ENCODE measurements at regions not wholly inside any gene's neighbourhood (a gene's known extent, or its start where the extent isn't known, plus 50 kb on each side); places are given as distances from the start of the nearest gene placed in this dataset.

- no peak for DNase-seq
Measured at GRCh38 chr12:87320724-87321123, 708.5 kb downstream of the C12orf50 start.

- DNase-seq = no peak
Measured at GRCh38 chr12:87317302-87317701, 711.9 kb downstream of the C12orf50 start.

- DNase-seq = no peak
Measured at GRCh38 chr12:87311206-87311605, 718.0 kb downstream of the C12orf50 start.

- no peak for DNase-seq
Measured at GRCh38 chr12:87310126-87310525, 719.1 kb downstream of the C12orf50 start.

GRCh38 chr12:87305481-87305880 lies 723.7 kb downstream of the C12orf50 start:
- DNase-seq = no peak

GRCh38 chr12:87304406-87304805 lies 724.8 kb downstream of the C12orf50 start:
- no peak for DNase-seq

GRCh38 chr12:87303396-87304012 lies 725.7 kb downstream of the C12orf50 start:
- DNase-seq = no peak

GRCh38 chr12:87302126-87302745 lies 727.0 kb downstream of the C12orf50 start:
- DNase-seq = no peak

GRCh38 chr12:87290505-87290904 lies 738.7 kb downstream of the C12orf50 start:
- DNase-seq = no peak

GRCh38 chr12:87283886-87284285 lies 745.3 kb downstream of the C12orf50 start:
- no peak for DNase-seq

- DNase-seq = no peak
Measured at GRCh38 chr12:87283111-87283510, 746.1 kb downstream of the C12orf50 start.

- no peak for DNase-seq
Measured at GRCh38 chr12:87280893-87281292, 748.3 kb downstream of the C12orf50 start.

GRCh38 chr12:87280356-87280755 lies 748.8 kb downstream of the C12orf50 start:
- no peak for DNase-seq

- DNase-seq = no peak
Measured at GRCh38 chr12:87274594-87275245, 754.5 kb downstream of the C12orf50 start.

- DNase-seq = no peak
Measured at GRCh38 chr12:87272851-87273250, 756.4 kb downstream of the C12orf50 start.

GRCh38 chr12:87270919-87271318 lies 758.3 kb downstream of the C12orf50 start:
- DNase-seq = no peak

GRCh38 chr12:87266305-87266704 lies 762.9 kb downstream of the C12orf50 start:
- no peak for DNase-seq

GRCh38 chr12:87259391-87259790 lies 769.8 kb downstream of the C12orf50 start:
- DNase-seq = no peak

GRCh38 chr12:87254381-87255030 lies 774.7 kb downstream of the C12orf50 start:
- no peak for DNase-seq

GRCh38 chr12:87253157-87253556 lies 776.0 kb downstream of the C12orf50 start:
- no peak for DNase-seq

- no peak for DNase-seq
Measured at GRCh38 chr12:87246726-87247125, 782.5 kb downstream of the C12orf50 start.

GRCh38 chr12:87238466-87238865 lies 790.7 kb downstream of the C12orf50 start:
- DNase-seq = no peak

- no peak for DNase-seq
Measured at GRCh38 chr12:87234898-87235297, 794.3 kb downstream of the C12orf50 start.

- DNase-seq = no peak
Measured at GRCh38 chr12:87233671-87234070, 795.5 kb downstream of the C12orf50 start.
